Frontal cortex (tissue), 3 donors: ENCODE measurements at regions not wholly inside any gene's neighbourhood (a gene's known extent, or its start where the extent isn't known, plus 50 kb on each side); places are given as distances from the start of the nearest gene placed in this dataset.
"Not testable (repeated sequence)": the region's sequence is repeated elsewhere in the genome, so short reads cannot be mapped to it uniquely, and the experiment has no call there.

Experiments used
- DNase-seq, 2 donors: peaks; one replicate each; pipeline ENCODE4 v3.0.0; 2012; ENCODE audit warnings: low spot score in 2 of 2
- FAIRE-seq: peaks from 2 replicates; lab custom pipeline; 2012; peaks lifted over from hg19 to GRCh38; lab: Jason Lieb, UNC
- donor health status: control.
- donor health status: control.
- donor health status: control.

GRCh38 chrX:83077606-83078005, 430.5 kb upstream of the POU3F4 start:
- DNase-seq (no peak), FAIRE-seq (no peak)

DNA sequence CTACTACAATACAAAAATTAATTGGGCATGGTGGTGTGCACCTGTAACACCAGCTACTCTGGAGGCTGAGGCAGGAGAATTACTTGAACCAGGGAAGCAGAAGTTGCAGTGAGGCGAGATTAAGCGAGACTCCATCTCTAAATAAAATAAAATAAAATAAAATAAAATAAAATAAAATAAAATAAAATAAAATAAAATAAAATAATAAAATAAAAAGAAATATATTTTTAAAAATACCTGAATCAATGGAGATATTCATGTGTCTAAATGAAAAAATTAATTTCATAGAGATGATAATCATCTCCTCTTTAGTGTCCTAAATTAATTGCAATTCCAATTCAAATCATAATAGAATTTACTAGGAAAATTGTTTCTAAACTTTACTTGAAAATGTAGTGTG, 406.1 kb upstream of the POU3F4 start:
- peak; percentile 77 for FAIRE-seq
- no peak for DNase-seq

GRCh38 chrX:83108278-83108677, 399.8 kb upstream of the POU3F4 start:
- DNase-seq (no peak), FAIRE-seq (no peak)

DNA sequence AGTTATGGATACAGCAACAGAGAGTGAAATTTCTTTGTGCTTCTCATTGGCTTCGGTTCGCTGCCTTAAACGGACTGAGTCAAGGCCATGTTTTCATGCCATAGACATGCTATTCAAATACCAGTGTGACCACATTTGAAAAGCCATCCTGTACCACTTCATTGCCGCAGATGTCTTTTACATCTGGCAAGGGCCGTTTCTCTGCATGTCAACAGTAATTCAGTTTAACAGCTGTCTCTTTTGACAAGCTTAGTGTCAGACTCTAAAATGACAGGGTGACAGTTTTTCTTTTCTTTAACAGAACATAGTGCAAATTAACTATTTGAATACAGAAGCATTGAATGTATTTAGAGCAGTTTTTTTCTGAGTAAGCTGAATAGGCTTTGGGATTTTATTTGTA, 362.2 kb upstream of the POU3F4 start:
- no peak for DNase-seq
- no peak for FAIRE-seq

- FAIRE-seq (no peak), DNase-seq (no peak)
These were observed 348.0 kb upstream of the POU3F4 start for GRCh38 chrX:83160096-83160495.

DNA sequence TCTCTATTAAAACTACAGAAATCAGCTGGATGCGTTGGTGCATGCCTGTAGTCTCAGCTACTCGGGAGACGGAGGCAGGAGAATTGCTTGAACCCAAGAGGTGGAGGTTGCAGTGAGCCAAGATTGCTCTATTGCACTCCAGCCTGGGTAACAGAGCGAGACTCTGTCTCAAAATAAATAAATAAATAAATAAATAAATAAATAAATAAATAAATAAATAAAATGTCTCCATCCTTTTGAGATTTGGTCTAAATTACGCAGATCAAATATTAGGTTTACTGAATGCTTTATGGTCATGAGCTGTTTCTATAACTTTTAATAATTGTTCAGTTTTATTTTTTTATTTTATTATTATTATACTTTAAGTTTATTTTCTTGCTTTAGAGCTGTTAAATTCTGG, 344.0 kb upstream of the POU3F4 start:
- FAIRE-seq: peak; percentile 15
- not testable (repeated sequence) for DNase-seq

DNA sequence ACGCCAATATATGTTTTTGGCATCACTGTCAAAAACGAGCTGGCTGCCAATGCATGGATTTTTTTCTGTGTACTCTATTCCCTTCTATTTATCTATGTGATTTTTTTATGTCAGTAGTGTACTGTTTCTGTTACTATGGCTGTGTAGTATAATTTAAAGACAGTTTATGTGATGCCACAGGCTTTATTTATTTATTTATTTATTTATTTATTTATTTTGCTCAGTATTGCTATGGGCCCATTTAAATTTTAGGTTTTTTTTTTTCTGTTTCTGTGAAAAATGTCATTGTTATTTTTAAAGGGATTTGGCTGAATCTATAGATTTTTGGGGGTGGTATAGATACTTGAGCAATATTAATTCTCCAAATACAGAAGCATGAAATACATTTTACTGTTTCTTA, 338.4 kb upstream of the POU3F4 start:
- FAIRE-seq: no peak
- DNase-seq: no peak

GRCh38 chrX:83185010-83185409, 323.1 kb upstream of the POU3F4 start:
- FAIRE-seq (no peak), DNase-seq (no peak)

- DNase-seq: no peak
- no peak for FAIRE-seq
These were observed 322.2 kb upstream of the POU3F4 start for GRCh38 chrX:83185887-83186286.

GRCh38 chrX:83186632-83187031, 321.5 kb upstream of the POU3F4 start:
- DNase-seq: no peak

More at GRCh38 chrX:83186632-83187031, 321.5 kb upstream of the POU3F4 start:
- no peak for FAIRE-seq
